ENCODE measurements at regions not wholly inside any gene's neighbourhood (a gene's known extent, or its start where the extent isn't known, plus 50 kb on each side); places are given as distances from the start of the nearest gene placed in this dataset.

- TF ChIP-seq EZH2 (IDR thresholded peaks at IDR 0.05) (no peak), POLR2AphosphoS5 (IDR thresholded peaks at IDR 0.05; ENCODE audit: borderline replicate concordance, low read depth, low read length) (no peak), FOXP2 (optimal IDR thresholded peaks at IDR 0.05; ENCODE audit: control extremely low read depth, extremely low read length, insufficient read depth) (no peak)
These were observed 1666.9 kb upstream of the WWC1 start for GRCh38 chr5:166624573-166624972.
